ENCODE measurements at regions not wholly inside any gene's neighbourhood (a gene's known extent, or its start where the extent isn't known, plus 50 kb on each side); places are given as distances from the start of the nearest gene placed in this dataset.

- no peaks in the 10 kb centered on the region for H3K9me3 ChIP-seq (replicated peaks in 1 of 3)
- no peaks in the 10 kb centered on the region for H3K27me3 ChIP-seq
- no peak overlapping the region for H3K4me3 ChIP-seq
- 55 to 70% (median 64%) methylated on average over 2 of the region's 2 CpGs for WGBS, 4 donors
- TF ChIP-seq, protein P1, sequence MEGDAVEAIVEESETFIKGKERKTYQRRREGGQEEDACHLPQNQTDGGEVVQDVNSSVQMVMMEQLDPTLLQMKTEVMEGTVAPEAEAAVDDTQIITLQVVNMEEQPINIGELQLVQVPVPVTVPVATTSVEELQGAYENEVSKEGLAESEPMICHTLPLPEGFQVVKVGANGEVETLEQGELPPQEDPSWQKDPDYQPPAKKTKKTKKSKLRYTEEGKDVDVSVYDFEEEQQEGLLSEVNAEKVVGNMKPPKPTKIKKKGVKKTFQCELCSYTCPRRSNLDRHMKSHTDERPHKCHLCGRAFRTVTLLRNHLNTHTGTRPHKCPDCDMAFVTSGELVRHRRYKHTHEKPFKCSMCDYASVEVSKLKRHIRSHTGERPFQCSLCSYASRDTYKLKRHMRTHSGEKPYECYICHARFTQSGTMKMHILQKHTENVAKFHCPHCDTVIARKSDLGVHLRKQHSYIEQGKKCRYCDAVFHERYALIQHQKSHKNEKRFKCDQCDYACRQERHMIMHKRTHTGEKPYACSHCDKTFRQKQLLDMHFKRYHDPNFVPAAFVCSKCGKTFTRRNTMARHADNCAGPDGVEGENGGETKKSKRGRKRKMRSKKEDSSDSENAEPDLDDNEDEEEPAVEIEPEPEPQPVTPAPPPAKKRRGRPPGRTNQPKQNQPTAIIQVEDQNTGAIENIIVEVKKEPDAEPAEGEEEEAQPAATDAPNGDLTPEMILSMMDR (IDR thresholded peaks at IDR 0.05) = no peak
- no peak for TF ChIP-seq POLR2A (IDR thresholded peaks at IDR 0.05)
- DNase-seq = no peak
- H3K27ac ChIP-seq = no peak overlapping the region
- no peaks in the 10 kb centered on the region for H3K4me1 ChIP-seq (replicated peaks in 1 of 2)
- no peaks in the 10 kb centered on the region for H3K36me3 ChIP-seq (replicated peaks in 1 of 2)
- intact Hi-C loops (cut with DNase I) = no loop called here
Observed at GRCh38 chr1:80639777-80640533, 1160.8 kb upstream of the ADGRL2 start.

GRCh38 chr1:80633947-80634706 is 1166.6 kb upstream of the ADGRL2 start:
- TF ChIP-seq POLR2A (IDR thresholded peaks at IDR 0.05) = no peak
- TF ChIP-seq, protein P1 (IDR thresholded peaks at IDR 0.05) = no peak
- Histone ChIP-seq H3K9me3 (replicated peaks in 1 of 3) (no peaks in the 10 kb centered on the region), H3K4me3 (no peak overlapping the region), H3K27ac (no peak overlapping the region), H3K27me3 (no peaks in the 10 kb centered on the region), H3K36me3 (replicated peaks in 1 of 2) (no peaks in the 10 kb centered on the region), H3K4me1 (replicated peaks in 1 of 2) (no peaks in the 10 kb centered on the region)
- no peak for DNase-seq
- intact Hi-C loops (cut with DNase I) = no loop called here
- 76 to 85% (median 80%) methylated on average over 10 of the region's 10 CpGs for WGBS, 4 donors

GRCh38 chr1:80632284-80632683 is 1168.5 kb upstream of the ADGRL2 start:
- Histone ChIP-seq H3K36me3 (replicated peaks in 1 of 2) (no peaks in the 10 kb centered on the region), H3K9me3 (replicated peaks in 1 of 3) (no peaks in the 10 kb centered on the region), H3K27me3 (no peaks in the 10 kb centered on the region), H3K27ac (no peak overlapping the region), H3K4me1 (replicated peaks in 1 of 2) (no peaks in the 10 kb centered on the region), H3K4me3 (no peak overlapping the region)
- intact Hi-C loops (cut with DNase I) = no loop called here
- WGBS, 4 donors = 89 to 95% (median 91%) methylated on average over 10 of the region's 10 CpGs
- TF ChIP-seq POLR2A (IDR thresholded peaks at IDR 0.05) = no peak
- TF ChIP-seq, protein P1 (IDR thresholded peaks at IDR 0.05) = no peak
- DNase-seq = no peak

- no peaks in the 10 kb centered on the region for H3K36me3 ChIP-seq (replicated peaks in 1 of 2)
- DNase-seq = no peak
- H3K4me1 ChIP-seq (replicated peaks in 1 of 2) = no peaks in the 10 kb centered on the region
- no peak overlapping the region for H3K27ac ChIP-seq
- TF ChIP-seq, protein P1 (IDR thresholded peaks at IDR 0.05) = no peak
- TF ChIP-seq POLR2A (IDR thresholded peaks at IDR 0.05) = no peak
- H3K9me3 ChIP-seq (replicated peaks in 1 of 3) = no peaks in the 10 kb centered on the region
- H3K4me3 ChIP-seq = no peak overlapping the region
- no peaks in the 10 kb centered on the region for H3K27me3 ChIP-seq
- intact Hi-C loops (cut with DNase I) = no loop called here
- 81 to 91% (median 89%) methylated on average over 3 of the region's 3 CpGs for WGBS, 4 donors
Observed at GRCh38 chr1:80629304-80629837, 1171.4 kb upstream of the ADGRL2 start.

Measured in adrenal gland (tissue), 9 donors.